Stimulated activated CD4-positive, alpha-beta T cell treated with anti-CD3 and anti-CD28 coated beads, Interleukin-4, amount 100 ng/mL, for 48 hours (primary cell): ENCODE measurements at regions not wholly inside any gene's neighbourhood (a gene's known extent, or its start where the extent isn't known, plus 50 kb on each side); places are given as distances from the start of the nearest gene placed in this dataset.

ENCODE experiments used
- DNase-seq, 2 donors: peaks; one replicate each; pipeline ENCODE4 v3.0.0-alpha.2; 2020; ENCODE audit warnings: low read depth in 2 of 2

DNA sequence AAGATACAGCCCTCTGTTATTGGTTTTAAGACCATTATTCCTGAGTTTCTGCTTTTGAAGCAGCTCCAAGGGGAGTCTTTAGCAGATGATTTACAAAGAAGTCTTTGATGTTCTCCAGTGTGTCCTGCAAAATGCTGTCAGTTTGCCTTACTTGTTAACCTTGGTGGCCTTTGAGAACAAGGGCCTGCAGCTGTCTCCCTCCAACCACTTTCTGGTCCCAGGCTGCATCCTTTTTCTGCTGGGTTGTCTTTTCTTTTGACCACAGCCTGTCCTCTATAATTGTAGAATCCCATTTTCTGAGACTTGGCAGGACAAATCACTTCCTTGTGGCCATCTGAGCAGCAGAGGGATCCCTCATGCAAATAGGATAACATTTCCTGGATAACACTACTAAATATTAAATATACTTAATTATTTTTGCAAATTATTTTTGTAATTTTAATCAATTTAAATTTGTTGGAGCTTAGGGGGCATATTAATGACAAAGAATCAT is 281.4 kb downstream of the DMRT2 start:
- DNase-seq: no peak

DNA sequence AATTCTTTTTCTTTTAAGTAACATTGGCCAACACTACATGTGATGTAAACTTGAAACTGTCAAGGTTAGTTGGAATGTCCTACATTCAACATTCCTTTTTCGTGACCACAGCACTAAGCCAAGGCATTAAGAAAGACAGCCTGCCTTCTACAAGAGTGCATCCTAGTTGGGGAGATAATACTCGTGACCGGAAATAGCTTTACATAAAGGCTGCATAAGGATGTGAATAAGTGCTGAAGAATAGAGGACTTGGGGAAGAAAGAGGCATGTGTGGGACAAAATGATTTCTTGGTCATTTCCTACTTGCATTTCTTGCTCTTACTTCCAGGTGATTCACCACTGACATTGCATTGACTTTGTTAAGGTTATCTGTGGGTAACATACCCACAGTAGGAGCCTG is 282.0 kb downstream of the DMRT2 start:
- no peak for DNase-seq

DNA sequence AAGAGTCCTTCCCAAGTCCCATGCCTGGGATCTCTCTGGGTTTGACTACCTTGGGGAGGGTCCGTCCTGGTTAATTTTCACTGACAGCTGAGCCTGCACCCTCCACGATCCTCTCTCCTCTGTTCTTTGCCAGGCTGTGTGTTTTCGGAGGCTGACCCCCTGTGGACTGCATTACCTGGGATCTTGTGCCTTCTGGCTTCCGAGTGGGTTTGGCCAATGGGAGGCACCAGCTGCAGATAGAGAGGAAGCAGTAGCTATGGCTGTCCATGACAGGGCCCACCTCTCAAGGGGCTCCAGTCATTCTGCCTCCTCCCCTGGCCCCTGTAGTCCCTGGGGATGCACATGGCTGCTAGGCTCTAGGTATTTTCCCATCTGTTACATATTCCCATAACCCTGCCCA is 285.0 kb downstream of the DMRT2 start:
- no peak for DNase-seq

DNA sequence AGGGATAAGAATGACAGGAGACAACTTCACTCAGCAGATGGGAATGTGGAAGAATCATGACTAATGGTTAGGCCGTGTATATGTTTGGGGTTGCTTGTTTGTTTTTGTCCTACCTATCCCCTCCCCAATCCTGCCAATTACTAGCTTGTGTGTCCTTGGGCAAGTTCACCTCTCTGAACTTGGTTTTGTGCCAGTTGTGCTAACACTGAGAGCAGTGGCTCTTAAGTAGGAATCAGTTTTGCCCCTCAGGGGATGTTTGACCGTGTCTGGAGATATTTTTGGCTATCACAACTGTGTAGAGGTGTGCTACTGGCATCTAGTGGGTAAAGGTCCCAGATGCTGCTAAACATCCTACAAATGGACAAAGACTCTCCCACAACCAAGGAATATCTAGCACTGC is 287.0 kb downstream of the DMRT2 start:
- no peak for DNase-seq

DNA sequence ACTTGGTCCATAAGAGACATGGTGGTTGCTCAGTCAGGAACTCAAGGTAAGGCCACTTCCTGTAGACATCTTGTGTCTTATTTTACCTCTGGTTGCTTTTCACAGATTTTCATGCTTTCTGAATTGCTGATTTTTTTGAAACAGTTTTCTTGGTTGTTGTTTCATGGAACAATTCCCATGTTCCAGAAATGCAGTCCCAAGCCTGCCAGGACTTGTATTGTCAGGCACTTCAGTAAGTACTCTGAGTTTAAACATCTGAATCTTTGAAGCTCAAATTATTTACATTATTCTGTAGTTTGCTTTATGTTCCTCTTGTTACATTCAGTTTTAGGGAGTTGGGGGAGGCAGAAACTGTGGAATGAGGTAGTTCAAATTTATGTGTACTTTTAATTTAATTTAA is 290.2 kb downstream of the DMRT2 start:
- DNase-seq: no peak

DNA sequence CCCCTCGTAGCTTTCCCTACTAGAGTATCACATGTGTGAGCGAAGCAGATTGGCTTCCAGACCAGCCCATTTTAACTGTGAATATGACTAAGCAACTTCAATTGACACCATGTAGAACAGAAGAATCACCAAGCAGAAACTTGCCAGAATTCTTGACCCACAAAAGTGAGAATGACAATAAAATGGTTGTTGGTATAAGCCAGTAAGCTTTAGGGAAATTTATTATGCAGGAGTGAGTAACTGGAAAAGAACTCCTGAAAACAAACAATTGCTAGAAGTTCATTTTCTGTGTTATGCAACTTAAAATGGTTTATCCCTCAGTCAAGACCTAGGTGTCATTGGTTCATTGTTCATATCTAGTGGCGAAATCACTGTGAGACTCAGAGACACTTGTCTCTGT is 303.1 kb downstream of the DMRT2 start:
- no peak for DNase-seq

DNA sequence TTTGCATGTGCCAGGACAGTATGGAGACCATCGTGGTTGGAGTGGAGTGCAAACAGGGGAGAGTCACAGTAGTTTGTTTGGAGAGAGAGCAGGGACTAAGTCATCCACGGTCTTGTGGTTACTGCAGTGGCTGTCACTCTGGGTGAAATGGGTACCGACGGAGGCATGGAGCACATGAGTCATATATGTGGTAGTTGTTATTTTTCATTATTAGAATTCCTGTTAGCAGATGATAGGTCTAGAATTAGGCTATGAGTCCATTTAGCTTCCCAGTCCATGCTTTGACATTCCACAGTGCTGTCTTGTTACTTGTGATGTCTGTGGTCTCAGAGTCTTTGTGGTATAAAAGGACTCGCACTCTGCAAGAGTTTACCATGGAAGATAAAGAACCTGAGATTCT is 303.9 kb downstream of the DMRT2 start:
- DNase-seq: no peak

DNA sequence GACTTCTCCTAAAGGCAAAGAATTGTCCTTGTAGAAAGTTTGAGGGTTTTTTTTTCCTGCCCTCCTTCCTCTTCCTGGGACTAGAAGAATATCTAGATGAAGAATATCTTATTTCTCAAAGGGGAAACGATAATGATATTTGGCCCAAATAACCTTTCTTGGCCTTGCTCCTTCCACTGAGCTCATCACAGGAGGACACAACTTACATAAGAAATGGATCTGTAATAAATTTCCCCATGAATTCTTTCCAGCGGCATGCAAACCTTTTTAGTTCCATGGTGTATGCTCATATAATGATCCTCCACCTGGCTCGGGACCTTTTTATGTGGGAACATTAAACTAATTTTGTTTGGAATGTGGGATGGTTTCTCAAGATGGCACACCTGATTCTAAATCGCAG is 304.4 kb downstream of the DMRT2 start:
- DNase-seq: no peak

DNA sequence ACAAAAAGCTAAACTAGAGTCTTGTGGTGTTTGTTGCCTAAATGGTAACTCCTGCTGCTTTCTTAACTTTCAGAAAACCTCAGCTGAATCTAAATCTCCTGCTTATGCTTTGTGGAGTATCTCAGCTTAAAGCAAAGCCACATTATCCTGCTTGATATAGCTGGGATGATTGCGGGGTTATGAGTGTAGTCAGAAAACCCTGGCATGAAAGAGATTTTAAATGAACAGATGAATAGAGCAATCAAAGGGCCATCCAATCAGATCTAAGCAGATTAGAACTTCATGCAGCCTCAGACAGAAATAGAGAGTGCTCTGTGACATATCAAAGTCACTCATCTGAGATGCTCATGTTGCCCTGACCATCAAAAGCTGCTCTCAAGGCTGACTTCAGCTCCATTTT is 305.5 kb downstream of the DMRT2 start:
- DNase-seq: no peak

DNA sequence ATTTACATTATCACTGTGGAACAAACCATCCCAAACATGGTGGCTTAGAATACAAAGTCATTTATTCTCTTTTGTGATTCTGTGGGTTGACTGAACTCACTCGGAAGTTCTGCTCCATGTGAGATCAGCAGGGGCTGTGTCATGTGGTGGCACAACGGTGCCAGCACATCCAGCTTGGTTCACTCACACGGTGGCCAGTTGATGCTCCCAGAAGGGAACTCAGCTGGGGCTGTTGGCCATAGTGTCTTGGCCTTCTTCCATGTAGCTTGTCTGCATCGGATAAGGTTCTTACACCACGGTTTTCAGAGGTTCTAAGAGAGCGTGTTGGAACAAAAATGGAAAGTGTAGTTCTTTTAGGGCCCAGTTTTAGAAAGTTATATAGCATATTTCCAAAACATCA is 312.7 kb downstream of the DMRT2 start:
- DNase-seq: no peak

DNA sequence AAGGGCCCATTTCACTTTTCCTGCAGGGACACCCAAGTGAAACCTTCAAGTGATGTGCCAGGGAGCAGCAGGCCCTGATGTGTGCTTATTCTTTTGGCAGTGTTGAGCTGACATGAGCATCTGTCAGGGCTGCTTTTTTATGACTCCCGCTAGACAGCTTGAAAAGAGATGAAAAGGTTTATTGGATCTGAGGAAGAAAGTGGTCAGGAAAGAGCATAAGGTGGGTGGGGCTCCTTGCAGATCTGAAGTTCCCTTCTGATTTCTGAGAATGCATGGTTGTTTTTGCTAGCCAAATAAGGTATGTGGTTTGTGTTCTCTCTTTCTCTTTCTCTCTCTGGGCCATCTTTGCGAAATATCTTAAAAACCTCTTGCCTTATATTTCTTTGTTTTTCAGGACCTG is 316.1 kb downstream of the DMRT2 start:
- no peak for DNase-seq

DNA sequence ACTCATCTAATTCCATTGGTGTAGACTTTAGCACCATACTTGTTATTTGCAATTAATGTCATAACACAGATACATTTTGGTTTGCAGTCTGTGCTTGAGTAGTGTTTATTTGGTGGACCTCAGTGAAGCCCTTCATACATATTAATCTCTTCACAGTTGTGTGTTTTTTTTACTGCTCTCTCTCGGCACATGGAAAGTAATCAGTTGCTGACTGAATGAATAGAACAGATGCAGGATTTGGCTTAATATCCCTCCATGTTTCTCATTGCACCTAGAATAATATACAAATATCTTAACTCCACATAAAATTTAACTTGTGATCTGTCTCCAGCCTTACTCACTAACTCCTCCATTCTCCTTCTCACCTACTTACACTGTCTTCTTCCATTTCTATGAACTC is 319.1 kb downstream of the DMRT2 start:
- no peak for DNase-seq

DNA sequence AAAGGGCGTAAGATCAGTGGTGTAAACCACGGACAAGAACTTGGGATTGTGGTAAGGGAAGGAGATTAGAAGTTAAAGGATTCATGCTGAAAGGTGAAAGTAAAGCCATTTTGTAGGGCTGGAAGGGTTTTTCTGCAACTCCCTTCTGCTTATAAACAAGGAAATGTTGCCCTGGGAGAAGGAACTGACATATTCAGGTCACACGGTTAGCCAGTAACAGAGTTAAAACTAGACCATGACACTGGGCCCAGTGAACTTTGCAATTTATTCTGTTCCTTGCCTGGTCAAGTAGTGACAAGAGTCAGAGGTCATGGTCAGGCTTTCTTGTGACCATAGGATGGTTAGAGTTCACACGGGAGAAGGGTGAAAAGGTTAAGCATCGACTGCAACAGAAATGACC is 323.3 kb downstream of the DMRT2 start:
- no peak for DNase-seq

DNA sequence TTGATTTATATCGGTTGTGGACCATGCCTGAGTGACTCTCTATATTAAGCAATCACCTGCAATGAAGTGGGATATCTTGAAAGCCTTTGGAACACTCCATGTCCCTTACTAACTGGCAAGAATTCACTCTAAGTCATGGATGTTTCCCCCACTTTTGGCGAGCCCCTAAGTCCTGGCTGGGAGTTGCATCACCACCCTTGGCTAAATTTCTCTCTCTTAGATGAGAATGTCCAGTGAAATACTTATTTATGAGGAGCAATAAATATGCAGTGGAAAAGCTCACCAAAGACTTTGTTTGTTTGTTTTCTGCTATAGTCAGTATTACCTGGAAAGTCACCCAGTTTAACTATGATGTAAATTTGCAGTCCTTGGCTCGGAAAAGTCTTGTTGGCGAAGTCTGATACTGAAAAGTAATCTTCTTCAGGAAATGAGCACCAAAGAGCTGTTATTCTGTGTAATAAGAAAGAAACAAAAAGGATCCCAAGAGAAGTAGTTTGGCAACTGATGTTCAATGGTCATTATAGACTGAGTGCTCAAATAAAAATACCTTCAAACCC is 333.8 kb downstream of the DMRT2 start:
- DNase-seq: no peak

DNA sequence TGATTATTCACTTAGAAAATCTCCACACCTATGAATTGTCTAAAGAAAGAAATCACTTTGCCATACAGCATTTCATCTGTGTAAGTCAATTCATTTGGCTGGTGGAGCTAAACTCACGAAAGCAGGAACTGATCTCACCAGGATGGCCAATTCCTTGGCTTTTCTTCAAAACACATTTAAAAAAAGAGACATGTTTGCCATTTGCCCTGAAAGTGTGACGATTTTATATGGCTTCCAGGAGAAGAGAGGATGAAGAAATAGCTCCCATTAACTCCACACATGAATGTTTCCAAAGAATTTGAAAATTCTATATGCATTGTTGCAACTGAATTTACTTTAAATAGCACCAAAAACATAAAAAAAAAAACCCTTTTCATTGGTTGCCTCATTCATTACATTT is 334.7 kb downstream of the DMRT2 start:
- no peak for DNase-seq

DNA sequence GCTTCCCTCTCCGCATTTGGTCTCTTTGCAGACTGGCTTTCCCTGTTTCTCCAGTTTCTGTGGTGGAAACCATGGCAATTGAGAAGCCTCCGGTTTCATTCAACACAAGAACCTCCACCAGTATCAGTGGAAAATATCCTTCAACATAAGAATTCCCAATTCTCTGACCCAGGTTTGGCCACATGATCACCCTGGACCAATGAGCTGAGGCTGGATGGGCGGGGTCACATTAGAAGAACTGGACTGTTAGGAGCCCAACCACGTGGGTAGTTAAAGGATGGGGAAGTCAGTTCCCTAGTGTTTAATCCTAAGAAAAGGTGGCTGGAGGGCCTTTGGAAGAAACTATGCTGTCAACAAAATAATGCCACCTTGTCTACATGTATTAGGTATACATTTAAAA is 336.3 kb downstream of the DMRT2 start:
- no peak for DNase-seq

DNA sequence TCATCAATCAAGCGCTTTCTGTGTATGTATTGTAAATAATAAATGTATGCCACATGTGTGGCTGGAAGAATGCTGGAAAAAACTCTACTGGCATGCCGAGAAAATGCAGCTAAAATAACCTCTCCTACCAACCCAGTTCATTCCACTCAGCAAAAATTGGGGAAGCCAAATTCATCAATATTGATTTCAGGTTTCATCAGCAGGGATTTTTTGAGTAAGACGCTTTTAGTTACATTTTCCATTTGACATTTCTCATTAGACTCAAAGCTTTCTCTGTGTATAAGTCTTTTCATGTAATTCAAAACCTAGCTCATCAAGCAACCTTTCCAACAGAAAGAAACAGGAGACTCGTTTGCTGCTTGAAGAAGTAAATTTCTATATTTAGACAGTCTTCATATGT is 338.1 kb downstream of the DMRT2 start:
- DNase-seq: no peak

DNA sequence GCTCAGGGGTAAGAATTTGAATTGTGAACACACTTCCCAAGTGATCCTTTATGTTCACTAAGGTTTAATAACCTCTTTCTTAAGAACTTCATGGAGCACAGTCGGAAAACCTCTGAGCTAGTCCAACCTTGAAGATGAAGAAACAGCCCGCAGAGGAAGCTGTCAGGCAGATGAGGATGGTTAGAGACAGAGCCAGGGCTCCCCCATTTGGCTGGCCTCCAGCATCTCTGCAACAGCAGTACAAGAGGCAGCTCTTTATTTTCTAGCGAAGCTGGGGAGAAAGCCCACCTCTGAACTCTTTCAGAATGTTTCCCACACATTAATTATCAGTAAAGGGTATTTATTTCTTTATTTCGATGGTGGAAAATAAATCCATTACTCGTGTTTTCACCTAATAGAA is 350.8 kb downstream of the DMRT2 start:
- DNase-seq: no peak

DNA sequence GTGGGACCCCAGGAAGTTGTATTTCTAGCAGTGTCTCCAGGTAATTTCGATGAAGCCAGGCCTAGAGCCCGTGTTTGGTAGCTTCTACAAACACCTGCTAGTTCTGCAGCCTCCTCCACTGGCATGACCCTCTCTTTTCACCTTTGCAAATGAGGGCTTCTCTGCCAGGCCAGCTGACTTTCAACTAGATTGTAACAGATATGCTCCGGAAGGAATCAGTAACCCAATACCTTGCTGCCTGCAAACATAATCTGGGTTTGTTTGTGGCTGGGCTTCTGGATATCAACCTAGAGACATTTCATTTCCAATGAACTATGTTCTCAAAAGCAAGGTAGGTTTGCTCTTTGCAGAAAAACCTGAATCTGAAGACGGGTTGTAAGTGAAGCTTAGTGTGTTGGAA is 354.8 kb downstream of the DMRT2 start:
- no peak for DNase-seq

DNA sequence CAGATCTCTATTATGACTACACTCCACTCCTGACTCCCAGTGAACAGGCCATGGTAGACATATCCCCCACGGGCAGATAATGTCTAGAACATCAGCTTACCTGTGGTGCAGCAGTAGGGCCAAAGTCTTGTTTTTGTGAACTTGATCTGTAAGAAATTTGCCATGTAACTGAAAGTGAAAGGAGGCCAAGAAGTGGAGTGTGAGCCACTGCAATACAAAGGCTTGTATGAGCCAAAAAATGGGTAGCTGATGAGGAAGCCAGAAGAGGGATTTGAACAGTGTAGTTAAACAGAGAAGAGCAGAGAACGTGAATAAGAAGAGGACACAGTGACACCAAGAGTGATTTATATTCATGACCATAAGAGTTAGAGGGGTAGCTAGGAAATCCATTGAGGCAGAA is 361.7 kb downstream of the DMRT2 start:
- no peak for DNase-seq

DNA sequence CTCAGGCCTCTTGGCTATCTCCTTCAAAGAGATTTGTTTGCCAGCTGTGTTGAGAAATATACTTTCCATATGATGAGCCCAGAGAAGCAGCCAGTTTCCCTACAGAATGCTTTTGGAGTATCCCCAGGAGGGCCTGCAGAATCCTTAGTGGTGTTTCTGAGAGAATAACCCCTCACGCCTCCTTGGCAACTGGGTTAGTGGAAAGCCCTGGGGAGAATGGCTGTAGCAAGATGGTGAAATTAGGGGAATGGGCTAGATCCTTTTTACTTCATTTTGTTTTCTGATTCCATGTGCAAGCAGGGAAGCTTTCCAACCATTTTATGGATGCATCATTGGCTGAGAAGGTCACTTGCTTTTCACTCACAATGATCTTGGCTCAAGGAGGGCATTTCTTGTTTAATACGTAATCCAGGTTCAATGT is 364.6 kb downstream of the DMRT2 start:
- no peak for DNase-seq

DNA sequence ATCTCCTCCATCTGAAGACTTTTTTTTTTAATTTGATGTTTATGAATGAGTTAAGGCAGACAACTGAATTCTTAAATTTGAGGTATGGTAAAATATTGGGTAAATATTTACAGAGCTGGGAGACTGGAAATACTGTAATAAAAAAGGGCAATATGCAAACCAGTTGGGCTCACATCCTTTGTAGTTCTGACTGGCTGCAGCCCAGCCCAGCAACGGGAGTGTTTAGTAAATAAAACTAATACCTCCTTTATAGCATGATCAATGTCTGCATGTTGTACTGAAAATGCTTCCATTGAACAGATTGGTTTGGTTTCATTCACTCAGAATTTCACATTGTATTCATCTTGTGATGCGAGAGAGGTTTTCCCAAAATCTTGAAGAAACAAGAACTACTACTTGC is 365.0 kb downstream of the DMRT2 start:
- DNase-seq: no peak

DNA sequence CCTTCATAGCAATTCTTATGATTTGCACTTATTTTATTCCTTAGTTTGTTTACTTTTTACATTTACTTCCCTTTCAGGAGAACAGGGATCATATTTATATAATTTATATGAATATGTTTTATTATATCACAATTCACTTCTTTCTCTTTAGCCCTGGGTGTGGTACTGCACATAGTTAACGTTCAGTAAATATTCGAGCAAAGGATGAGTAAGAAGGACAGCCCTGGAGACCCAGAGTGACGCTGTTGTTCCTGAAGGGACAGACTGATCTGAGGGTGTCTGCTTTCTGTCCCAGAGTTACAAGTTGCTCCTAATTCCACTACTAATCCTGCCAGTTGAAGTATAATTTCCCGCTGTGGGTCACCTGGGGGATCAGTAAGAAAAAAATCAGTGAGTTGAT is 366.1 kb downstream of the DMRT2 start:
- no peak for DNase-seq

DNA sequence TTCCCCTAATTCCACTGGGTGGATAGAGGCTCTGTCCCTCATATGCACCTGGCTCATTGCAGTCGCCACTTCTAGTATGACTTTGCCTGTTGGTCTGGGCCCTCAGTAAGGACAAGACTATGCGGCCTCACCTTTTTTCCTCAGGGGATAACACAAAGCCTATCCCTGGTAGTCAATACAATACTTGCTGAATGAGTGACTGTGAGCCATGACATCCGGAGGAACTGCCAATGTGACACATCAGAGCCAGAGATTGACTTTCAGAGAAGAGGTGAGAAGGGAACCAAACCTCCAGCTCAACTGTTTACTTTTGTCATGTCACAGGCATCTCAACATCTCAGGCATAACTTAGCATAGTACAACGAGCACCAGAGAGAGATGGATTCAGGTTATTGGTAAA is 371.3 kb downstream of the DMRT2 start:
- DNase-seq: no peak

DNA sequence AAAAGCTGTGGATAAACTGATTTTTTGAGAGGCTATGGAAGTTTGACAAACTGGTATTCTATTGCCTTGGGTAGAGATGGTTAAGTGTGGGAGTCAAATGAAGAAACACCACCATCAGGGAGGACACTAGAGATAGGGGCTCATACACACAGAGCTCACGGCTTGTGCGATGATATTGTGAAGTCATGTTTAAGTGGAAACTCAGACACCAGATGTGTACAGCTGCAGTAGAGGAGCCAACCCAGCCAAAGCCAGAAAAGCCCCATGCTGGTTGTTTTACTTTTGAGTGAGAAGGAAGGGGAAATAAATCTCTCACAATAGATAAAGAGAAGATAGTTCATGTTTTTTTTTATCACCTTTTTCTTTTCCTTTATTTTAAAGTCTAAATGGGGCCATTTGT is 377.7 kb downstream of the DMRT2 start:
- DNase-seq: no peak
